H9 (cell line): ENCODE measurements at regions not wholly inside any gene's neighbourhood (a gene's known extent, or its start where the extent isn't known, plus 50 kb on each side); places are given as distances from the start of the nearest gene placed in this dataset.
A peak's percentile ranks its signal among the peaks of the same experiment; 100 is the strongest.

ENCODE experiments used
- DNase-seq: peaks from one replicate; pipeline ENCODE4 v3.0.0-alpha.2; 2017
- H2AFZ ChIP-seq: one replicate; pipeline ENCODE4 v1.6.1; 2013; ENCODE audit warnings: mild to moderate bottlenecking, low read length, control low read depth, moderate library complexity
- H2AK5ac ChIP-seq: 2 replicates; pipeline ENCODE4 v1.6.1; 2013; ENCODE audit warnings: low read length, control low read depth, mixed read lengths; ENCODE audit not compliant: insufficient read length
- H2BK120ac ChIP-seq: one replicate; pipeline ENCODE4 v1.6.1; 2013; ENCODE audit warnings: low read depth, mild to moderate bottlenecking, low read length, control low read depth, inconsistent platforms; ENCODE audit not compliant: poor library complexity, severe bottlenecking
- H2BK12ac ChIP-seq: 2 replicates; pipeline ENCODE4 v1.6.1; 2013; ENCODE audit warnings: low read length, control low read depth, mixed read lengths, low read depth; ENCODE audit not compliant: insufficient read length
- H2BK15ac ChIP-seq: 2 replicates; pipeline ENCODE4 v1.6.1; 2013; ENCODE audit warnings: low read depth, low read length, control low read depth
- H2BK20ac ChIP-seq: one replicate; pipeline ENCODE4 v1.6.1; 2013; ENCODE audit warnings: low read depth, mild to moderate bottlenecking, low read length, control low read depth, inconsistent platforms; ENCODE audit not compliant: poor library complexity, severe bottlenecking
- H2BK5ac ChIP-seq: 2 replicates; pipeline ENCODE4 v1.6.1; 2013; ENCODE audit warnings: low read length, control low read depth, mixed read lengths; ENCODE audit not compliant: insufficient read length
- H3K14ac ChIP-seq: 2 replicates; pipeline ENCODE4 v1.6.1; 2013; ENCODE audit warnings: low read length, control low read depth; ENCODE audit not compliant: insufficient read depth
- H3K18ac ChIP-seq: 2 replicates; pipeline ENCODE4 v1.6.1; 2013; ENCODE audit warnings: low read depth, mild to moderate bottlenecking, mixed read lengths, low read length, control low read depth; ENCODE audit not compliant: insufficient read length
- H3K23ac ChIP-seq: 2 replicates; pipeline ENCODE4 v1.6.1; 2013; ENCODE audit warnings: low read length, control low read depth, mixed read lengths, low read depth; ENCODE audit not compliant: insufficient read length
- H3K23me2 ChIP-seq: 2 replicates; pipeline ENCODE4 v1.6.1; 2013; ENCODE audit warnings: low read depth, mild to moderate bottlenecking, mixed read lengths, low read length, control low read depth; ENCODE audit not compliant: insufficient read length, poor library complexity, severe bottlenecking
- H3K27ac ChIP-seq: 2 replicates; pipeline ENCODE4 v1.5.1; 2013; ENCODE audit warnings: low read length, control low read depth, mixed read lengths, low read depth; ENCODE audit not compliant: insufficient read length
- H3K27me3 ChIP-seq: 2 replicates; pipeline ENCODE4 v1.6.1; 2013; ENCODE audit warnings: low read length, control low read depth, inconsistent platforms; ENCODE audit not compliant: insufficient read depth
- H3K4ac ChIP-seq: 2 replicates; pipeline ENCODE4 v1.6.1; 2013; ENCODE audit warnings: low read depth, mild to moderate bottlenecking, control low read depth, inconsistent platforms, low read length, moderate library complexity
- H3K4me1 ChIP-seq: 2 replicates; pipeline ENCODE4 v1.6.1; 2013; ENCODE audit warnings: low read length, control low read depth, inconsistent platforms; ENCODE audit not compliant: insufficient read depth
- H3K4me2 ChIP-seq: 2 replicates; pipeline ENCODE4 v1.6.1; 2013; ENCODE audit warnings: low read length, control low read depth, mixed read lengths; ENCODE audit not compliant: insufficient read length, insufficient read depth
- H3K56ac ChIP-seq: 2 replicates; pipeline ENCODE4 v1.6.1; 2013; ENCODE audit warnings: low read depth, mild to moderate bottlenecking, mixed read lengths, low read length, control low read depth; ENCODE audit not compliant: insufficient read length
- H3K79me1 ChIP-seq: 2 replicates; pipeline ENCODE4 v1.6.1; 2013; ENCODE audit warnings: low read depth, mild to moderate bottlenecking, moderate library complexity, low read length, control low read depth, inconsistent platforms; ENCODE audit not compliant: insufficient read depth, poor library complexity, severe bottlenecking
- H3K79me2 ChIP-seq: 2 replicates; pipeline ENCODE4 v1.6.1; 2013; ENCODE audit warnings: low read length, control low read depth, inconsistent platforms; ENCODE audit not compliant: insufficient read depth
- H3K9ac ChIP-seq: 2 replicates; pipeline ENCODE4 v1.6.1; 2013; ENCODE audit warnings: low read length, control low read depth, mixed read lengths; ENCODE audit not compliant: insufficient read length; ENCODE audit errors: extremely low read depth
- H3K9me3 ChIP-seq: one replicate; pipeline ENCODE4 v1.6.1; 2013; ENCODE audit warnings: low read depth, low read length, inconsistent platforms; ENCODE audit not compliant: control insufficient read depth
- H3T11ph ChIP-seq: one replicate; pipeline ENCODE4 v1.6.1; 2013; ENCODE audit warnings: mild to moderate bottlenecking, low read length, control low read depth, inconsistent platforms
- H4K20me1 ChIP-seq: one replicate; pipeline ENCODE4 v1.6.1; 2013; ENCODE audit not compliant: control insufficient read depth, insufficient read length, insufficient read depth
- H4K5ac ChIP-seq: 2 replicates; pipeline ENCODE4 v1.6.1; 2013; ENCODE audit warnings: low read depth, mild to moderate bottlenecking, mixed read lengths, low read length, control low read depth; ENCODE audit not compliant: insufficient read length
- H4K8ac ChIP-seq: replicated peaks from 2 replicates; pipeline ENCODE4 v1.6.1; 2013; ENCODE audit warnings: low read length, control low read depth, mixed read lengths, low read depth; ENCODE audit not compliant: insufficient read length
- H4K91ac ChIP-seq: 2 replicates; pipeline ENCODE4 v1.6.1; 2013; ENCODE audit warnings: low read depth, mild to moderate bottlenecking, moderate library complexity, mixed read lengths, low read length, control low read depth; ENCODE audit not compliant: insufficient read length
- H3K27ac Mint-ChIP-seq, 3 experiments: 2 replicates in 2 of 3; 3 replicates in 1 of 3; pipeline ENCODE4 v1.8.0; 2020 to 2021; ENCODE audit warnings: mixed read lengths in 3 of 3, mild to moderate bottlenecking in 1 of 3, moderate library complexity in 1 of 3
- H3K27me3 Mint-ChIP-seq: 2 replicates; pipeline ENCODE4 v1.8.0; 2021; ENCODE audit warnings: low read depth, mild to moderate bottlenecking, moderate library complexity, mixed read lengths
- H3K36me3 Mint-ChIP-seq, 3 experiments: 2 replicates in 2 of 3; 3 replicates in 1 of 3; pipeline ENCODE4 v1.8.0; 2020 to 2021; ENCODE audit warnings: low read depth in 3 of 3, mixed read lengths in 3 of 3; ENCODE audit not compliant: insufficient read depth in 1 of 3
- H3K4me1 Mint-ChIP-seq, 2 experiments: 2 replicates each; pipeline ENCODE4 v1.8.0; 2020; ENCODE audit warnings: mixed read lengths in 2 of 2
- H3K4me3 Mint-ChIP-seq, 2 experiments: 2 replicates in 1 of 2; 3 replicates in 1 of 2; pipeline ENCODE4 v1.8.0; 2020 to 2021; ENCODE audit warnings: mild to moderate bottlenecking in 2 of 2, mixed read lengths in 2 of 2, moderate library complexity in 1 of 2
- H3K9me3 Mint-ChIP-seq, 2 experiments: 2 replicates in 1 of 2; 3 replicates in 1 of 2; pipeline ENCODE4 v1.8.0; 2020; ENCODE audit warnings: mild to moderate bottlenecking in 2 of 2, mixed read lengths in 2 of 2, moderate library complexity in 1 of 2
- CTCF ChIP-seq: fragments of 200-600 bp; sonication (generic); conservative IDR thresholded peaks from 3 replicates; pipeline ENCODE4 v1.8.0; 2021; ENCODE audit warnings: antibody characterized with exemption, mild to moderate bottlenecking
- WGBS: extraction: QIAGEN DNeasy Blood & Tissue Kit; methylation state at CpG from one replicate; pipeline ENCODE4 v1.1.7; 2013; ENCODE audit warnings: missing lambda C conversion rate, low lambda C conversion rate, mixed read lengths; ENCODE audit not compliant: insufficient read length; ENCODE audit errors: extremely low coverage; 5-methylcytosine and 5-hydroxymethylcytosine counted together

GRCh38 chr5:155886311-155887031, 440.5 kb upstream of the SGCD start:
- Histone ChIP-seq H3K23me2 (no peaks in the 10 kb centered on the region), H3T11ph (no peak overlapping the region), H4K5ac (no peak overlapping the region), H3K27me3 (no peaks in the 10 kb centered on the region), H2BK5ac (no peak overlapping the region), H3K4ac (no peak overlapping the region), H2BK20ac (no peak overlapping the region), H2BK12ac (no peak overlapping the region), H4K8ac (no peak overlapping the region), H3K27ac (no peak overlapping the region), H3K79me1 (no peaks in the 10 kb centered on the region), H4K20me1 (no peaks in the 10 kb centered on the region), H3K4me1 (no peaks in the 10 kb centered on the region), H3K9me3 (no peaks in the 10 kb centered on the region), H4K91ac (no peak overlapping the region), H3K79me2 (no peaks in the 10 kb centered on the region), H3K14ac (no peak overlapping the region), H2BK120ac (no peak overlapping the region), H2AFZ (no peak overlapping the region), H3K23ac (no peak overlapping the region), H2AK5ac (no peak overlapping the region), H2BK15ac (no peak overlapping the region), H3K18ac (no peak overlapping the region), H3K9ac (no peak overlapping the region), H3K56ac (no peak overlapping the region), H3K4me2 (no peak overlapping the region)
- no peaks in the 10 kb centered on the region for H3K27me3 Mint-ChIP-seq
- WGBS = no CpG with 5 or more reads among the region's 13 CpGs
- DNase-seq = peak; percentile 28
- no peaks in the 10 kb centered on the region for H3K9me3 Mint-ChIP-seq
- no peaks in the 10 kb centered on the region for H3K36me3 Mint-ChIP-seq
- H3K27ac Mint-ChIP-seq = no peak overlapping the region
- TF ChIP-seq CTCF = no peak
- H3K4me3 Mint-ChIP-seq = no peak overlapping the region
- H3K4me1 Mint-ChIP-seq = 0 out of 4 replicates have a peak, but pooled peaks cover 0 to 3% of the 10 kb centered on the region in 2 experiments
